ENCODE measurements at regions not wholly inside any gene's neighbourhood (a gene's known extent, or its start where the extent isn't known, plus 50 kb on each side); places are given as distances from the start of the nearest gene placed in this dataset.

DNA sequence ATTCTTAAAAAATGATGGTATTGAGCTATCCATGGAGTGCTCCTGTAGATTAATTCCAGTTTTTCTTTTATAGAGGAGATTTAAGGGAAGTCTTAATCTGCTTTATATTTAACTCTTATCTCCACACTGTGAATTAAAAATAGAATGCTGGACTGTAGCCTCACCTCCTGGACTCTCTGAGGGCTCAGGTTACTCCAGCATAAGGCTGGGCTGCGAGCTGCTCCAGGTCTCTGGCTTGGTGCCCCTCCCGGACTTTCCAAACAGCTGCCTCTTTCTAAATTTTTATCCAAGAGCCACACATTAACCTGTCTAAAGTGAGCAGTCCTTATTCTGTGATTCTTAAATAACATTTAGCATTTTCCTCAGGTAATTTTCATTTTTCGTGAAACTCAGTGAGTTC is 218.7 kb upstream of the JADE1 start:
- Histone ChIP-seq H3K27ac (ENCODE audit: low read depth in 2 of 2, low read length in 2 of 2) (peak overlapping the region; percentile 81 to 88), H3K9ac (ENCODE audit: low read length in 3 of 3) (no peak overlapping the region), H3K4me3 (ENCODE audit: low read length in 3 of 3) (no peak overlapping the region), H3K36me3 (ENCODE audit: control insufficient read depth in 2 of 3, insufficient read depth in 3 of 3, low read length in 3 of 3) (no peaks in the 10 kb centered on the region), H3K9me3 (ENCODE audit: control insufficient read depth in 2 of 3, insufficient read depth in 1 of 3, low read length in 3 of 3) (peaks cover 0 to 11% (median 0%) of the 10 kb centered on the region in 3 donors), H3K4me1 (ENCODE audit: control insufficient read depth in 2 of 3, insufficient read depth in 2 of 3, low read depth in 1 of 3, low read length in 3 of 3) (peaks cover 3 to 31% (median 17%) of the 10 kb centered on the region in 3 donors), H3K27me3 (ENCODE audit: control insufficient read depth, insufficient read depth, low read length) (no peaks in the 10 kb centered on the region)
- TF ChIP-seq, protein P1, sequence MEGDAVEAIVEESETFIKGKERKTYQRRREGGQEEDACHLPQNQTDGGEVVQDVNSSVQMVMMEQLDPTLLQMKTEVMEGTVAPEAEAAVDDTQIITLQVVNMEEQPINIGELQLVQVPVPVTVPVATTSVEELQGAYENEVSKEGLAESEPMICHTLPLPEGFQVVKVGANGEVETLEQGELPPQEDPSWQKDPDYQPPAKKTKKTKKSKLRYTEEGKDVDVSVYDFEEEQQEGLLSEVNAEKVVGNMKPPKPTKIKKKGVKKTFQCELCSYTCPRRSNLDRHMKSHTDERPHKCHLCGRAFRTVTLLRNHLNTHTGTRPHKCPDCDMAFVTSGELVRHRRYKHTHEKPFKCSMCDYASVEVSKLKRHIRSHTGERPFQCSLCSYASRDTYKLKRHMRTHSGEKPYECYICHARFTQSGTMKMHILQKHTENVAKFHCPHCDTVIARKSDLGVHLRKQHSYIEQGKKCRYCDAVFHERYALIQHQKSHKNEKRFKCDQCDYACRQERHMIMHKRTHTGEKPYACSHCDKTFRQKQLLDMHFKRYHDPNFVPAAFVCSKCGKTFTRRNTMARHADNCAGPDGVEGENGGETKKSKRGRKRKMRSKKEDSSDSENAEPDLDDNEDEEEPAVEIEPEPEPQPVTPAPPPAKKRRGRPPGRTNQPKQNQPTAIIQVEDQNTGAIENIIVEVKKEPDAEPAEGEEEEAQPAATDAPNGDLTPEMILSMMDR (IDR thresholded peaks at IDR 0.05; ENCODE audit: borderline replicate concordance, extremely low read depth, insufficient read depth) = no peak
- FAIRE-seq (no peak), DNase-seq (peak in 2 of 5 donors; percentile 58 to 63)
- intact Hi-C loops (cut with DNase I) = no loop called here

DNA sequence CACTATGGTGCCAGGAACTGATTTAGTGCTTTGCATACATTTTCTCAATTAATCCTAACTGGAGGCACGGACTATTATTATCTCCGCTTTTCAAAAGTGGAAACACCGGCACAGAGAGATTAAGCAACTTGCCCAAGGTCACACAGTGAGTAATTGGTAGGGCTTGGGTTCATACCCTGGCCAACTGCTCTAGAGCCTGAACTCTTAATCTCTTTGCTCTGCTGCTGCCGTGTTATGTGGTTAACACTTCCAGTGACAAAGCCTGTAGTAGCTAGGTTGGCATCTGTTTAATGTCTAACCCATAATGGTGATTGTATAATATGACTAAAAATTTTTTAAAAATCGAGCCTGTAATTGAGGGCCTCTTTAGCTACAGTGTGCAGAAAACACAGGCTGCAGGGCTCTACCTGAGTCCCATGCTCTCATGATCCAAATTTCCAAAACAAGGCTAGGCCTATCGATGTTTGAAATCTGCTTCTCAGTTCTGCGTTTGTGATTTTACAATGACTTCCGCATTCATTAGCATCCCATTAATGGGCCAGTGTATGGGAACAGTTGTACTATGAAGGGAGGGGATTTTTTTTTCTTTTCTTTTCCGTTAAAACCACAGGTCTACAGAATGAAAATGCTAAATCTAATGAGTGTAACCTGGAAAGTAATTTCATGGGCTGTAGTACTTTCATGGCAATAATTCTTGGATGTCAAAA is 219.3 kb upstream of the JADE1 start:
- TF ChIP-seq, protein P1 (IDR thresholded peaks at IDR 0.05; ENCODE audit: borderline replicate concordance, extremely low read depth, insufficient read depth) = no peak
- no peak overlapping the region for H3K9ac ChIP-seq (ENCODE audit: low read length in 3 of 3)
- peaks cover 0 to 11% (median 0%) of the 10 kb centered on the region in 3 donors for H3K9me3 ChIP-seq (ENCODE audit: control insufficient read depth in 2 of 3, insufficient read depth in 1 of 3, low read length in 3 of 3)
- H3K27ac ChIP-seq (ENCODE audit: low read depth in 2 of 2, low read length in 2 of 2) = peak overlapping the region; percentile 36 to 88
- DNase-seq (peak in 3 of 5 donors; percentile 44 to 88 (median 77)), FAIRE-seq (no peak)
- no peaks in the 10 kb centered on the region for H3K27me3 ChIP-seq (ENCODE audit: control insufficient read depth, insufficient read depth, low read length)
- peaks cover 3 to 31% (median 17%) of the 10 kb centered on the region in 3 donors for H3K4me1 ChIP-seq (ENCODE audit: control insufficient read depth in 2 of 3, insufficient read depth in 2 of 3, low read depth in 1 of 3, low read length in 3 of 3)
- intact Hi-C loops (cut with DNase I) = no loop called here
- no peaks in the 10 kb centered on the region for H3K36me3 ChIP-seq (ENCODE audit: control insufficient read depth in 2 of 3, insufficient read depth in 3 of 3, low read length in 3 of 3)
- no peak overlapping the region for H3K4me3 ChIP-seq (ENCODE audit: low read length in 3 of 3)

DNA sequence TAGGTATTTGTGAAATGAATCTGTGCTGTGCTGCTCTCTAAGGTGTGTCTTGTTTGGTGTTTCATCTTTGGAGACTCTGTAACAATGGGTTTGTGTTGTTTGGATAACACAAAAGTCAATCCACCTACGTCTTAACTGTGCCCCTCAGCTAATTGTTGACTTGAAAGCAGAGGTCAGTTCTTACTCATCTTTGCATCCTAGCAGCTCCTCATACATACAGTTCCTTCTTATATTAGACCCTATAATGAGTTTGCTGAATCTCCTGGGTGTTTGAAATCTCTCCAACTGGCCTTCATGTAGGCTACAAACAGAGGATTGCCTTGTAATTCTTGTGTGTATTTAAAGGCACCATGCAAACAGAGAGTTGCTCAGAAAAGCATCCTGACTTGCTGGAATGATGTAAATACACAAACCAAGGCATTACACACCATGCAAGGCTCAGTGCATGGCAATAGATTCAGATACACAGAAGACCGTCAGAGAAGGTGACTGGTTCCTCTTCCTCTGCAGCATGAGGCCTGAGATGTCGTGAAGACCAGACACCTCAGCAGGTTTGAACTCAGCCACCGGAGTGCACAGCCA is 220.0 kb upstream of the JADE1 start:
- FAIRE-seq (no peak), DNase-seq (no peak)
- Histone ChIP-seq H3K27me3 (ENCODE audit: control insufficient read depth, insufficient read depth, low read length) (no peaks in the 10 kb centered on the region), H3K9me3 (ENCODE audit: control insufficient read depth in 2 of 3, insufficient read depth in 1 of 3, low read length in 3 of 3) (peaks cover 0 to 11% (median 0%) of the 10 kb centered on the region in 3 donors), H3K27ac (ENCODE audit: low read depth in 2 of 2, low read length in 2 of 2) (peak overlapping the region; percentile 36 to 66), H3K4me1 (ENCODE audit: control insufficient read depth in 2 of 3, insufficient read depth in 2 of 3, low read depth in 1 of 3, low read length in 3 of 3) (peaks cover 3 to 32% (median 19%) of the 10 kb centered on the region in 3 donors), H3K36me3 (ENCODE audit: control insufficient read depth in 2 of 3, insufficient read depth in 3 of 3, low read length in 3 of 3) (no peaks in the 10 kb centered on the region), H3K9ac (ENCODE audit: low read length in 3 of 3) (no peak overlapping the region), H3K4me3 (ENCODE audit: low read length in 3 of 3) (no peak overlapping the region)
- intact Hi-C loops (cut with DNase I) = no loop called here
- TF ChIP-seq, protein P1 (IDR thresholded peaks at IDR 0.05; ENCODE audit: borderline replicate concordance, extremely low read depth, insufficient read depth) = no peak
